Chondrocyte (in vitro differentiated cells): ENCODE measurements at regions not wholly inside any gene's neighbourhood (a gene's known extent, or its start where the extent isn't known, plus 50 kb on each side); places are given as distances from the start of the nearest gene placed in this dataset.

Experiments
- DNase-seq: peaks from one replicate; pipeline ENCODE4 v3.0.0; 2021; ENCODE audit warnings: mixed read lengths, low spot score
- H3K27ac Mint-ChIP-seq: one replicate; pipeline ENCODE4 v1.8.0; 2021; ENCODE audit warnings: mild to moderate bottlenecking, moderate library complexity, mixed read lengths; ENCODE audit not compliant: unreplicated experiment
- H3K27me3 Mint-ChIP-seq: 2 replicates; pipeline ENCODE4 v1.8.0; 2021; ENCODE audit warnings: low read depth, mixed read lengths
- H3K36me3 Mint-ChIP-seq: 2 replicates; pipeline ENCODE4 v1.8.0; 2021; ENCODE audit warnings: low read depth, mixed read lengths
- H3K4me1 Mint-ChIP-seq: 2 replicates; pipeline ENCODE4 v1.8.0; 2021; ENCODE audit warnings: low read depth, mild to moderate bottlenecking, mixed read lengths
- H3K4me3 Mint-ChIP-seq: one replicate; pipeline ENCODE4 v1.8.0; 2021; ENCODE audit warnings: mild to moderate bottlenecking, moderate library complexity, mixed read lengths; ENCODE audit not compliant: unreplicated experiment
- H3K9me3 Mint-ChIP-seq: 2 replicates; pipeline ENCODE4 v1.8.0; 2021; ENCODE audit warnings: low read depth, mixed read lengths
- CTCF ChIP-seq: fragments of 200-600 bp; sonication (generic); IDR thresholded peaks from 2 replicates; pipeline ENCODE4 v1.5.0; 2021; ENCODE audit warnings: antibody characterized with exemption, mild to moderate bottlenecking, moderate library complexity

- H3K27ac Mint-ChIP-seq, result no peak overlapping the region
- TF ChIP-seq CTCF, result no peak
- no peaks in the 10 kb centered on the region for H3K4me1 Mint-ChIP-seq
- no peaks in the 10 kb centered on the region for H3K9me3 Mint-ChIP-seq
- no peak overlapping the region for H3K4me3 Mint-ChIP-seq
- H3K36me3 Mint-ChIP-seq, result no peaks in the 10 kb centered on the region
- peaks cover 9% of the 10 kb centered on the region for H3K27me3 Mint-ChIP-seq
- DNase-seq, result no peak
Observed at GRCh38 chr5:156019571-156020180, 307.3 kb upstream of the SGCD start.

GRCh38 chr5:156020647-156021046, 306.3 kb upstream of the SGCD start:
- no peak overlapping the region for H3K4me3 Mint-ChIP-seq
- H3K27me3 Mint-ChIP-seq, result peaks cover 9% of the 10 kb centered on the region
- H3K4me1 Mint-ChIP-seq, result no peaks in the 10 kb centered on the region
- H3K36me3 Mint-ChIP-seq, result no peaks in the 10 kb centered on the region
- no peak overlapping the region for H3K27ac Mint-ChIP-seq
- TF ChIP-seq CTCF, result no peak
- no peak for DNase-seq
- no peaks in the 10 kb centered on the region for H3K9me3 Mint-ChIP-seq

GRCh38 chr5:156021866-156022265, 305.1 kb upstream of the SGCD start:
- TF ChIP-seq CTCF, result no peak

GRCh38 chr5:156025656-156026055, 301.3 kb upstream of the SGCD start:
- H3K27ac Mint-ChIP-seq, result no peak overlapping the region
- H3K4me1 Mint-ChIP-seq, result no peaks in the 10 kb centered on the region
- no peaks in the 10 kb centered on the region for H3K27me3 Mint-ChIP-seq
- peaks cover 4% of the 10 kb centered on the region for H3K9me3 Mint-ChIP-seq
- H3K36me3 Mint-ChIP-seq, result no peaks in the 10 kb centered on the region
- H3K4me3 Mint-ChIP-seq, result no peak overlapping the region
- DNase-seq, result no peak
- no peak for TF ChIP-seq CTCF

More at GRCh38 chr5:156021866-156022265, 305.1 kb upstream of the SGCD start:
- DNase-seq, result no peak
- Mint-ChIP-seq H3K9me3 (peaks cover 4% of the 10 kb centered on the region), H3K36me3 (no peaks in the 10 kb centered on the region), H3K27me3 (peaks cover 5% of the 10 kb centered on the region), H3K27ac (no peak overlapping the region), H3K4me1 (no peaks in the 10 kb centered on the region), H3K4me3 (no peak overlapping the region)

GRCh38 chr5:156031181-156031580, 295.8 kb upstream of the SGCD start:
- no peaks in the 10 kb centered on the region for H3K36me3 Mint-ChIP-seq
- no peak overlapping the region for H3K27ac Mint-ChIP-seq
- no peak overlapping the region for H3K4me3 Mint-ChIP-seq
- H3K9me3 Mint-ChIP-seq, result peaks cover 4% of the 10 kb centered on the region
- H3K4me1 Mint-ChIP-seq, result peaks cover 2% of the 10 kb centered on the region
- TF ChIP-seq CTCF, result no peak
- H3K27me3 Mint-ChIP-seq, result no peaks in the 10 kb centered on the region
- DNase-seq, result no peak
